GM21515 (cell line): ENCODE measurements at regions not wholly inside any gene's neighbourhood (a gene's known extent, or its start where the extent isn't known, plus 50 kb on each side); places are given as distances from the start of the nearest gene placed in this dataset.
"Not testable (repeated sequence)": the region's sequence is repeated elsewhere in the genome, so short reads cannot be mapped to it uniquely, and the experiment has no call there.

Experiments used
- ATAC-seq: cut with Tn5 transposase; IDR thresholded peaks from one replicate; pipeline ENCODE4 v1.9.1; 2021; ENCODE audit not compliant: unreplicated experiment

GRCh38 chr16:29330623-29331022 is 75.9 kb downstream of the NPIPB11 start:
- not testable (repeated sequence) for ATAC-seq

GRCh38 chr16:29328528-29328927 is 78.0 kb downstream of the NPIPB11 start:
- ATAC-seq, result not testable (repeated sequence)

- not testable (repeated sequence) for ATAC-seq
These were observed 78.7 kb downstream of the NPIPB11 start for GRCh38 chr16:29327631-29328408.

GRCh38 chr16:29326164-29327125 is 80.1 kb downstream of the NPIPB11 start:
- not testable (repeated sequence) for ATAC-seq

GRCh38 chr16:29323725-29324124 is 82.8 kb downstream of the NPIPB11 start:
- not testable (repeated sequence) for ATAC-seq

GRCh38 chr16:29321585-29321984 is 84.9 kb downstream of the NPIPB11 start:
- no peak for ATAC-seq

GRCh38 chr16:29321000-29321393 is 85.5 kb downstream of the NPIPB11 start:
- ATAC-seq, result no peak

- no peak for ATAC-seq
These were observed 86.1 kb downstream of the NPIPB11 start for GRCh38 chr16:29320274-29320999.

- no peak for ATAC-seq
These were observed 86.8 kb downstream of the NPIPB11 start for GRCh38 chr16:29319726-29320125.

- not testable (repeated sequence) for ATAC-seq
These were observed 87.9 kb downstream of the NPIPB11 start for GRCh38 chr16:29318561-29318968.

- ATAC-seq, result no peak
These were observed 88.5 kb downstream of the NPIPB11 start for GRCh38 chr16:29318037-29318436.

GRCh38 chr16:29317269-29317668 is 89.2 kb downstream of the NPIPB11 start:
- no peak for ATAC-seq

GRCh38 chr16:29316761-29317183 is 89.7 kb downstream of the NPIPB11 start:
- ATAC-seq, result no peak

- ATAC-seq, result no peak
These were observed 90.5 kb downstream of the NPIPB11 start for GRCh38 chr16:29315916-29316517.

GRCh38 chr16:29315046-29315445 is 91.5 kb downstream of the NPIPB11 start:
- no peak for ATAC-seq

GRCh38 chr16:29314292-29314934 is 92.1 kb downstream of the NPIPB11 start:
- no peak for ATAC-seq

- ATAC-seq, result no peak
These were observed 92.9 kb downstream of the NPIPB11 start for GRCh38 chr16:29313559-29314048.

- ATAC-seq, result no peak
These were observed 93.5 kb downstream of the NPIPB11 start for GRCh38 chr16:29312835-29313558.

GRCh38 chr16:29312345-29312675 is 94.2 kb downstream of the NPIPB11 start:
- not testable (repeated sequence) for ATAC-seq
